ENCODE measurements at regions not wholly inside any gene's neighbourhood (a gene's known extent, or its start where the extent isn't known, plus 50 kb on each side); places are given as distances from the start of the nearest gene placed in this dataset.

DNA sequence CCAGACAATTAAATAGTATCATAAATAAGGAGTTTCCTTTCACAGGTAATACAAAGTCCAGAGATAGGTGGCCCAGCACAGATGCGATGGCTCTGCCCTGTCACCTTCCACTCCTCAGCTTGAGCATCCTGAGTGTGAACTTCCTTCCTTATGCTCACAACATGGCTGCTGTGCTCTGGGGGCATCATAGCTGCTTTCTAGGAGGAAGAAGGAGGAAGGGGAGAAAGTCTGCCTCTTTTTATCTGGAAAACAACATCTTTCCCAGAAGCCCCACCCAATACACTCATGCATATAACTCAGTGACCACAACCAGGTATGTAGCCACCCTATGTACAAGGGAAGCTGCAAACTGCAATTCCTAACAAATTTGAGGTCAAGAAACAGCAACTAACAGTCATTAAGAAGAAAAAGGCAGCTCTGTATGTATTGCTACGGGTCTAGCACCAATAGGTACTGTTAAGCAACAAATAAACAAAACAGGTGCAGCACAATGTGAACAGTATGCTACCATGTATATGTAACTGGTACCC, 201.2 kb upstream of the UBL3 start:
- TF ChIP-seq, protein P1, sequence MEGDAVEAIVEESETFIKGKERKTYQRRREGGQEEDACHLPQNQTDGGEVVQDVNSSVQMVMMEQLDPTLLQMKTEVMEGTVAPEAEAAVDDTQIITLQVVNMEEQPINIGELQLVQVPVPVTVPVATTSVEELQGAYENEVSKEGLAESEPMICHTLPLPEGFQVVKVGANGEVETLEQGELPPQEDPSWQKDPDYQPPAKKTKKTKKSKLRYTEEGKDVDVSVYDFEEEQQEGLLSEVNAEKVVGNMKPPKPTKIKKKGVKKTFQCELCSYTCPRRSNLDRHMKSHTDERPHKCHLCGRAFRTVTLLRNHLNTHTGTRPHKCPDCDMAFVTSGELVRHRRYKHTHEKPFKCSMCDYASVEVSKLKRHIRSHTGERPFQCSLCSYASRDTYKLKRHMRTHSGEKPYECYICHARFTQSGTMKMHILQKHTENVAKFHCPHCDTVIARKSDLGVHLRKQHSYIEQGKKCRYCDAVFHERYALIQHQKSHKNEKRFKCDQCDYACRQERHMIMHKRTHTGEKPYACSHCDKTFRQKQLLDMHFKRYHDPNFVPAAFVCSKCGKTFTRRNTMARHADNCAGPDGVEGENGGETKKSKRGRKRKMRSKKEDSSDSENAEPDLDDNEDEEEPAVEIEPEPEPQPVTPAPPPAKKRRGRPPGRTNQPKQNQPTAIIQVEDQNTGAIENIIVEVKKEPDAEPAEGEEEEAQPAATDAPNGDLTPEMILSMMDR (conservative IDR thresholded peaks at IDR 0.05), result no peak
- no peak for TF ChIP-seq EZH2 (IDR thresholded peaks at IDR 0.05; ENCODE audit: low read depth)

Measured in PC-9 (cell line).